Gastroesophageal sphincter (tissue), 3 donors: ENCODE measurements at regions not wholly inside any gene's neighbourhood (a gene's known extent, or its start where the extent isn't known, plus 50 kb on each side); places are given as distances from the start of the nearest gene placed in this dataset.

Experiments used
- CTCF ChIP-seq, 4 experiments: fragments of 200-600 bp in 2 of 4; fragments of 450-650 bp in 2 of 4; sonication (generic) in 1 of 4; IDR thresholded peaks; one replicate each; pipeline ENCODE4 v1.5.1; 2017 to 2019; ENCODE audit warnings: antibody characterized with exemption in 4 of 4, mild to moderate bottlenecking in 2 of 4, moderate library complexity in 2 of 4
- EP300 ChIP-seq: sonication (generic); formaldehyde crosslinking; IDR thresholded peaks from one replicate; pipeline ENCODE4 v1.6.1; 2017; ENCODE audit warnings: antibody characterized with exemption, mild to moderate bottlenecking
- POLR2A ChIP-seq, 2 donors: fragments of 450-650 bp; IDR thresholded peaks; one replicate each; pipeline ENCODE4 v1.6.1; 2017; ENCODE audit warnings: antibody characterized with exemption in 2 of 2, mild to moderate bottlenecking in 2 of 2, moderate library complexity in 1 of 2

- TF ChIP-seq POLR2A (IDR thresholded peaks at IDR 0.05) (no peak), CTCF (IDR thresholded peaks at IDR 0.05) (no peak), EP300 (no peak)
Measured at GRCh38 chr6:14499841-14500240, 382.3 kb downstream of the CD83 start.
